ENCODE measurements at regions not wholly inside any gene's neighbourhood (a gene's known extent, or its start where the extent isn't known, plus 50 kb on each side); places are given as distances from the start of the nearest gene placed in this dataset.
"Not testable (repeated sequence)": the region's sequence is repeated elsewhere in the genome, so short reads cannot be mapped to it uniquely, and the experiment has no call there.

GRCh38 chr22:49453771-49454170 is 373.9 kb downstream of the BRD1 start:
- no peak for DNase-seq (ENCODE audit: low read depth)
- in situ Hi-C loops (cut with HindIII; ENCODE audit: low sequenced_read_pairs), result no loop called here
- no peak overlapping the region for H3K4me3 ChIP-seq (ENCODE audit: low read depth, low read length)
- TF ChIP-seq CTCF (IDR thresholded peaks at IDR 0.05; ENCODE audit: low read depth, low read length, missing control alignments), result no peak

GRCh38 chr22:49453019-49453418 is 374.7 kb downstream of the BRD1 start:
- H3K4me3 ChIP-seq (ENCODE audit: low read depth, low read length); DNase-seq (ENCODE audit: low read depth); in situ Hi-C loops (cut with HindIII; ENCODE audit: low sequenced_read_pairs): not testable (repeated sequence)

- no peak for DNase-seq (ENCODE audit: low read depth)
- no peak overlapping the region for H3K4me3 ChIP-seq (ENCODE audit: low read depth, low read length)
- no peak for TF ChIP-seq CTCF (IDR thresholded peaks at IDR 0.05; ENCODE audit: low read depth, low read length, missing control alignments)
- in situ Hi-C loops (cut with HindIII; ENCODE audit: low sequenced_read_pairs), result no loop called here
These were observed 375.2 kb downstream of the BRD1 start for GRCh38 chr22:49452362-49452946.

GRCh38 chr22:49451070-49451840 is 376.4 kb downstream of the BRD1 start:
- H3K4me3 ChIP-seq (ENCODE audit: low read depth, low read length), result no peak overlapping the region
- in situ Hi-C loops (cut with HindIII; ENCODE audit: low sequenced_read_pairs), result no loop called here
- no peak for DNase-seq (ENCODE audit: low read depth)
- no peak for TF ChIP-seq CTCF (IDR thresholded peaks at IDR 0.05; ENCODE audit: low read depth, low read length, missing control alignments)

GRCh38 chr22:49450498-49450897 is 377.2 kb downstream of the BRD1 start:
- in situ Hi-C loops (cut with HindIII; ENCODE audit: low sequenced_read_pairs), result no loop called here
- no peak for DNase-seq (ENCODE audit: low read depth)
- TF ChIP-seq CTCF (IDR thresholded peaks at IDR 0.05; ENCODE audit: low read depth, low read length, missing control alignments), result no peak
- no peak overlapping the region for H3K4me3 ChIP-seq (ENCODE audit: low read depth, low read length)

- in situ Hi-C loops (cut with HindIII; ENCODE audit: low sequenced_read_pairs), result no loop called here
- no peak for DNase-seq (ENCODE audit: low read depth)
- TF ChIP-seq CTCF (IDR thresholded peaks at IDR 0.05; ENCODE audit: low read depth, low read length, missing control alignments), result no peak
- H3K4me3 ChIP-seq (ENCODE audit: low read depth, low read length), result no peak overlapping the region
These were observed 377.7 kb downstream of the BRD1 start for GRCh38 chr22:49449811-49450446.

- TF ChIP-seq CTCF (IDR thresholded peaks at IDR 0.05; ENCODE audit: low read depth, low read length, missing control alignments), result no peak
- no peak for DNase-seq (ENCODE audit: low read depth)
- no peak overlapping the region for H3K4me3 ChIP-seq (ENCODE audit: low read depth, low read length)
- in situ Hi-C loops (cut with HindIII; ENCODE audit: low sequenced_read_pairs), result no loop called here
These were observed 378.3 kb downstream of the BRD1 start for GRCh38 chr22:49449377-49449776.
